HUES48 (cell line): ENCODE measurements at regions not wholly inside any gene's neighbourhood (a gene's known extent, or its start where the extent isn't known, plus 50 kb on each side); places are given as distances from the start of the nearest gene placed in this dataset.
"Not testable (repeated sequence)": the region's sequence is repeated elsewhere in the genome, so short reads cannot be mapped to it uniquely, and the experiment has no call there.

Source experiments
- H3K27ac ChIP-seq: one replicate; pipeline ENCODE4 v1.7.0; 2013; ENCODE audit warnings: low read depth, low read length, inconsistent platforms
- H3K27me3 ChIP-seq: 2 replicates; pipeline ENCODE4 v1.6.1; 2013; ENCODE audit warnings: mild to moderate bottlenecking, low read length; ENCODE audit not compliant: control insufficient read depth, insufficient read depth
- H3K36me3 ChIP-seq: 2 replicates; pipeline ENCODE4 v1.6.1; 2013; ENCODE audit warnings: low read length; ENCODE audit not compliant: control insufficient read depth, insufficient read depth
- H3K4me1 ChIP-seq: 2 replicates; pipeline ENCODE4 v1.6.1; 2013; ENCODE audit warnings: mild to moderate bottlenecking, low read length; ENCODE audit not compliant: control insufficient read depth, insufficient read depth
- H3K4me3 ChIP-seq: 2 replicates; pipeline ENCODE4 v1.5.1; 2013; ENCODE audit warnings: mild to moderate bottlenecking, low read depth, low read length
- H3K9ac ChIP-seq: 2 replicates; pipeline ENCODE4 v1.6.1; 2013; ENCODE audit warnings: mild to moderate bottlenecking, low read depth, low read length, moderate library complexity
- H3K9me3 ChIP-seq: 2 replicates; pipeline ENCODE4 v1.6.1; 2013; ENCODE audit warnings: low read length; ENCODE audit not compliant: control insufficient read depth, insufficient read depth

- Histone ChIP-seq H3K36me3 (no peaks in the 10 kb centered on the region), H3K4me1 (no peaks in the 10 kb centered on the region), H3K9me3 (no peaks in the 10 kb centered on the region), H3K9ac (no peak overlapping the region), H3K4me3 (no peak overlapping the region), H3K27ac (no peak overlapping the region), H3K27me3 (no peaks in the 10 kb centered on the region)
Observed at GRCh38 chr2:106278112-106278876, 84.2 kb upstream of the UXS1 start.

- Histone ChIP-seq H3K27me3 (no peaks in the 10 kb centered on the region), H3K27ac (no peak overlapping the region), H3K4me3 (no peak overlapping the region), H3K9me3 (no peaks in the 10 kb centered on the region), H3K4me1 (no peaks in the 10 kb centered on the region), H3K36me3 (no peaks in the 10 kb centered on the region), H3K9ac (no peak overlapping the region)
Observed at GRCh38 chr2:106277426-106277825, 83.3 kb upstream of the UXS1 start.

GRCh38 chr2:106275971-106276370, 81.9 kb upstream of the UXS1 start:
- no peaks in the 10 kb centered on the region for H3K27me3 ChIP-seq
- H3K9me3 ChIP-seq = peaks cover 4% of the 10 kb centered on the region
- no peak overlapping the region for H3K9ac ChIP-seq
- H3K4me1 ChIP-seq = no peaks in the 10 kb centered on the region
- H3K27ac ChIP-seq = no peak overlapping the region
- no peak overlapping the region for H3K4me3 ChIP-seq
- H3K36me3 ChIP-seq = no peaks in the 10 kb centered on the region

- Histone ChIP-seq H3K4me1 (no peaks in the 10 kb centered on the region), H3K9ac (no peak overlapping the region), H3K36me3 (no peaks in the 10 kb centered on the region), H3K27ac (no peak overlapping the region), H3K4me3 (no peak overlapping the region), H3K27me3 (no peaks in the 10 kb centered on the region), H3K9me3 (peaks cover 4% of the 10 kb centered on the region)
Observed at GRCh38 chr2:106274668-106275067, 80.6 kb upstream of the UXS1 start.

GRCh38 chr2:106272216-106272807, 78.2 kb upstream of the UXS1 start:
- Histone ChIP-seq H3K27ac (no peak overlapping the region), H3K27me3 (no peaks in the 10 kb centered on the region), H3K4me1 (no peaks in the 10 kb centered on the region), H3K36me3 (no peaks in the 10 kb centered on the region), H3K4me3 (no peak overlapping the region), H3K9me3 (peaks cover 4% of the 10 kb centered on the region), H3K9ac (no peak overlapping the region)

DNA sequence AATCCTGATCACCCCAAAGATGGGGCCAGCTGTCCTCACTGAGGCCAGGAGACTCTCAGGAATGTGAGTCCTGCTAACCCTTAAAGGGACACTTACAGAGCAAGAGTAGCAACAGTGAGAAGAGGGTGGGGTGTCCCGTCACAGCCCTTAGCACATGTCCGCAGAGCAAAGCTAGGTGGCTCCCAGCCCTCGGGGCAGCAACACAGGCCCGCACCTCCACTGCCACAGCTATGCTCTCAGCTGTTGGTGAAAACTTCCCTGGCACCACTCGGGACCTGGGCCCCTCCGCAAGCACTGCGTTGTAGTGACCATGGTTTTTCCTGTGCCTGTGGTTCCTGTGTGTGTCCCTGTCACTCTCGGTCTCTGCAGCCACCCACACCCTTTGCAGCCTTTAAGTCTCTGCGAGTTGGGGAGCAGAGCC, 76.4 kb upstream of the UXS1 start:
- no peak overlapping the region for H3K9ac ChIP-seq
- no peak overlapping the region for H3K27ac ChIP-seq
- H3K9me3 ChIP-seq = peaks cover 4% of the 10 kb centered on the region
- no peak overlapping the region for H3K4me3 ChIP-seq
- H3K27me3 ChIP-seq = no peaks in the 10 kb centered on the region
- no peaks in the 10 kb centered on the region for H3K36me3 ChIP-seq
- H3K4me1 ChIP-seq = no peaks in the 10 kb centered on the region

GRCh38 chr2:106269591-106270291, 75.6 kb upstream of the UXS1 start:
- no peak overlapping the region for H3K27ac ChIP-seq
- no peaks in the 10 kb centered on the region for H3K27me3 ChIP-seq
- H3K4me1 ChIP-seq = no peaks in the 10 kb centered on the region
- H3K9ac ChIP-seq = no peak overlapping the region
- H3K9me3 ChIP-seq = peaks cover 4% of the 10 kb centered on the region
- H3K36me3 ChIP-seq = no peaks in the 10 kb centered on the region
- H3K4me3 ChIP-seq = 0 out of 2 replicates have a peak overlapping the region, but pooled peaks have one; percentile 34

- Histone ChIP-seq H3K36me3 (no peaks in the 10 kb centered on the region), H3K4me3 (no peak overlapping the region), H3K27me3 (no peaks in the 10 kb centered on the region), H3K9me3 (peaks cover 4% of the 10 kb centered on the region), H3K9ac (no peak overlapping the region), H3K4me1 (no peaks in the 10 kb centered on the region), H3K27ac (no peak overlapping the region)
Observed at GRCh38 chr2:106267997-106268396, 73.9 kb upstream of the UXS1 start.

GRCh38 chr2:106261871-106262321, 67.8 kb upstream of the UXS1 start:
- Histone ChIP-seq H3K27ac (no peak overlapping the region), H3K9me3 (no peaks in the 10 kb centered on the region), H3K4me3 (no peak overlapping the region), H3K9ac (no peak overlapping the region), H3K4me1 (no peaks in the 10 kb centered on the region), H3K36me3 (no peaks in the 10 kb centered on the region), H3K27me3 (no peaks in the 10 kb centered on the region)

GRCh38 chr2:106258859-106259258, 64.8 kb upstream of the UXS1 start:
- not testable (repeated sequence) for H3K27me3 ChIP-seq, H3K27ac ChIP-seq, H3K4me3 ChIP-seq, H3K9ac ChIP-seq, H3K4me1 ChIP-seq, H3K36me3 ChIP-seq, H3K9me3 ChIP-seq

DNA sequence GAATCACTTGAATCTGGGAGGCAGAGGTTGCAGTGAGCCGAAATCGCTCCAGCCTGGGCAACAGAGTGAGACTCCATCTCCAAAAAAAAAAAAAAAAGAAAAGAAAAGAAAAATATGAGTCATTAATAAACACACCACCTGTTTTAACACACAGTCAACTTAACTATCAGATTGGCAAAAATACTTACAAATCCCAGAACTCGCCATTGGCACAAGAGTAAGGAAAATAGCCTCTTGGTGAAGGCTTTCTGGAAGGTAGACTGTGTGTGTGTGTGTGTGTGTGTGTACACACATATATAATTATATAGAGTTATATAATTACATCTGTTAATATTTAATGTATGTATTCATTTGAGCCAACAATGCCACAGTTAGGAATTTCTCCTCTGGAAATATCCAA, 63.7 kb upstream of the UXS1 start:
- Histone ChIP-seq H3K36me3 (no peaks in the 10 kb centered on the region), H3K4me3 (no peak overlapping the region), H3K27me3 (no peaks in the 10 kb centered on the region), H3K4me1 (no peaks in the 10 kb centered on the region), H3K9me3 (no peaks in the 10 kb centered on the region), H3K27ac (no peak overlapping the region), H3K9ac (no peak overlapping the region)
